Ectodermal cell (in vitro differentiated cells): ENCODE measurements at regions not wholly inside any gene's neighbourhood (a gene's known extent, or its start where the extent isn't known, plus 50 kb on each side); places are given as distances from the start of the nearest gene placed in this dataset.

Experiments
- H3K27ac ChIP-seq: 2 replicates; pipeline ENCODE4 v1.7.0; 2013; ENCODE audit warnings: mild to moderate bottlenecking, low read depth, low read length; ENCODE audit not compliant: insufficient read depth, poor library complexity, severe bottlenecking
- H3K27me3 ChIP-seq: 2 replicates; pipeline ENCODE4 v1.7.0; 2013; ENCODE audit warnings: mild to moderate bottlenecking, low read length; ENCODE audit not compliant: insufficient read depth, control insufficient read depth, poor library complexity, severe bottlenecking
- H3K36me3 ChIP-seq: one replicate; pipeline ENCODE4 v1.7.0; 2013; ENCODE audit warnings: low read length; ENCODE audit not compliant: control insufficient read depth, insufficient read depth
- H3K4me1 ChIP-seq: one replicate; pipeline ENCODE4 v1.7.0; 2013; ENCODE audit warnings: low read length; ENCODE audit not compliant: control insufficient read depth, insufficient read depth
- H3K4me3 ChIP-seq: 2 replicates; pipeline ENCODE4 v1.7.0; 2013; ENCODE audit warnings: low read depth, low read length, control low read depth; ENCODE audit not compliant: insufficient read depth
- H3K9me3 ChIP-seq: 2 replicates; pipeline ENCODE4 v1.7.0; 2013; ENCODE audit warnings: mild to moderate bottlenecking, low read length, moderate library complexity; ENCODE audit not compliant: control insufficient read depth
- WGBS, 2 experiments: methylation state at CpG; one replicate each; pipeline ENCODE4 v1.1.7; 2013; ENCODE audit warnings: missing lambda C conversion rate in 2 of 2; 5-methylcytosine and 5-hydroxymethylcytosine counted together

DNA sequence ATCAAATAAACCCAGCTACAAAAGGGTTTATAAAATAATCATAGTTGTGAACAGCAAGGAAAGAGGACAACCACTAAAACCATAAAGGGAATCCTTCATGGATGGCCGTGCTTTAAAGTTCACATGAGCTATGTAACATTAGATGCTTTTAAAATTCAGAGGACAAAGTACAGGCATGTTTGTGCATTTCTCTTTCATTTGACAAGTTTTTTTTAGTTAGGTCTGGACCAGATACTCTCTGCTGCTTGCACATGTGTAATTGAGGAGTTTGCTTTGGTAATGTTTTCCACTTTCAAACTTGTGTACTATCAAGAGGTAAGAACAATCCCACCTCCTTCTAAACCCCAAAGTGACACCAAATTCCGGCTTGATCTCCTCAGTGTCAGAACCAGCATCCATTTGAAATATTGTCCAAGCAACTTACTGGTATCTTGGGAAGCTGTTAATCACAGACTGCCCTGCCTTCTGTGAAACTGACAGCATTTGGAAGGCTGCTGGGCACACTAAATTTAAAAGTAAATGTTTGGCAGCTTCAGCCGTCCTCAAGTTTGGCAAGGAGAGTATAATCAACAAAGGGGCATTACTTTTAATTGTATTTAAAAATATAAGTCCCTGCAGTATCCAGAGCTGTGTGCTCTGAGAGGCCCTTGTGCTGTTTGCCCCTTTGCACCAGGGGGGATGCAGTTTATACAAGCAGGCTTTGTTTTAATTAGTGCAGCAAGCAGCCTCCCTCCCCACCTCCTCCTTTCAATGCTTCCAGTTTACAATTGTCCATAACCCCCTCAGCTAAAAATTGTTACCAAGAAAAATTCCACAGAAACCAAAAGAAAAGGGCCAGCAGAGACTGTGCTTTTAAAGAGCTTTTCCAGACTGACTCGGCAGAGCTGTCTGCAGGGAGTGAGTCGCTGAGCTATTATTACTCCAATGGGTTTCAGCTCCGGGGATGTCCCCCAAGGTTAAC is 328.3 kb upstream of the MPDZ start:
- 38 to 41% methylated on average over 5 to 6 of the region's 6 CpGs for WGBS, 2 experiments
- Histone ChIP-seq H3K27ac (peak overlapping the region; percentile 11), H3K4me3 (no peak overlapping the region), H3K9me3 (no peaks in the 10 kb centered on the region), H3K27me3 (no peaks in the 10 kb centered on the region), H3K4me1 (peaks cover 16% of the 10 kb centered on the region), H3K36me3 (no peaks in the 10 kb centered on the region)

DNA sequence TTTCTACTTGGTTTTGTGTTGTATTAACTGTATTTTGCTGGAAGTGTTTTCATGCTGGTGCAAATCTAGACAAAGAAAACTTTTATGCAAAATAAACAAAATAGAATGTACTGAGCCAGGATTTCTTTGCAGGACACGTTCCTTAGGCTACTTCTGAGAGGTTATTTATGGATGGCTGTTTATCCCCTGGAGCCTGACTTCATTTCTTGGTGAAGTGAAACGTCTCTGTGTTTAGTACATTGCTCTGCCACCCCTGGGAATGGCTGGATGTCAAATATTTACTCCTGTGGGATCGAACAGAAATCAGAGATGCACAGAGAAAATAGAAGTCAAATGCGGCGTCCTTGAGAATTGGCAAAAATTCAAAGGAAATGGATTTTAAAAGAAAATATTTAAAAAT is 327.1 kb upstream of the MPDZ start:
- Histone ChIP-seq H3K4me3 (no peak overlapping the region), H3K27ac (no peak overlapping the region), H3K27me3 (no peaks in the 10 kb centered on the region), H3K36me3 (no peaks in the 10 kb centered on the region), H3K9me3 (no peaks in the 10 kb centered on the region), H3K4me1 (peaks cover 16% of the 10 kb centered on the region)
- WGBS, 2 experiments: 73 to 74% methylated on average over 5 of the region's 5 CpGs

DNA sequence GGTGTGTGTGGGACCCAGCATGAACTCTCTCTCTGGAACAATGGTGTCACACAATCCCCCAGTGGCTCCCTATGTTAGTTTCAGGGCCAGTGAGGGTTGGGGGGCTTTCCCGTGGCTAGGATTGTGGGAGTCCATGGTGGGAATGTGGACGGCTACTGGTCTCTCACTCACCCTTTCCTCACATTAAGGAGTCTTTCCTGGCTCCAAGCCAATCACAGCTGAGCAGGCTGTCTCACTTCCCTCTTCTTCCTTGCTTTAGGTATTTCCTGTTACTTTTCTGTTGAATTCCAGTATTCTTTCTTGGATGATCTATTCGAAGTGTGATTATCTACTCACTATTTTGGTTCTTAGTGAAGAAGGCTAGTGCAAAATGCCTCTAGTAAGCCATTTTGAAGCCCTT is 324.4 kb upstream of the MPDZ start:
- 93 to 95% methylated on average over 2 to 3 of the region's 3 CpGs for WGBS, 2 experiments
- H3K36me3 ChIP-seq: no peaks in the 10 kb centered on the region

DNA sequence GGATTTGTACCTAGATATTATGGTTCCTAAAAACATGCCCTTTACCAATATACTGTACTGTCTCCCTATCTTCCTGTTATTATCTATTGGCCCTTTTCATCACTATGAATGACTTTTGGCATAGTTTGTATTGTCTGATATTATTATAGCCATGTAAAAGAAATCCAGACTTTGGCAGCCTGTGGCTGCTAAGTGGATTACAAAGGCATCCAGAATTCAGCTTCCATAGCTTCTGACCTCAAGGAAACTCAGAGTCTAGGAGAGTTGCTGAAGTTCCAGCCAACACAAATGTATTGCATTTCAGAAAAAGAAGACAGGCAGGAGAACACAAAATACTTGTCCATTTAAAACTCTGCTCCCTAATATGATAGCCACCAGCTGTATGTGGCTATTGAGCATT is 319.2 kb upstream of the MPDZ start:
- H3K9me3 ChIP-seq: no peaks in the 10 kb centered on the region
- peaks cover 4% of the 10 kb centered on the region for H3K4me1 ChIP-seq
- H3K27ac ChIP-seq: no peak overlapping the region
- no peak overlapping the region for H3K4me3 ChIP-seq
- no peaks in the 10 kb centered on the region for H3K27me3 ChIP-seq
- H3K36me3 ChIP-seq: no peaks in the 10 kb centered on the region

More for the DNA sequence above, 324.4 kb upstream of the MPDZ start:
- H3K27ac ChIP-seq: no peak overlapping the region
- H3K27me3 ChIP-seq: no peaks in the 10 kb centered on the region
- peaks cover 15% of the 10 kb centered on the region for H3K4me1 ChIP-seq
- H3K9me3 ChIP-seq: no peaks in the 10 kb centered on the region
- H3K4me3 ChIP-seq: no peak overlapping the region

DNA sequence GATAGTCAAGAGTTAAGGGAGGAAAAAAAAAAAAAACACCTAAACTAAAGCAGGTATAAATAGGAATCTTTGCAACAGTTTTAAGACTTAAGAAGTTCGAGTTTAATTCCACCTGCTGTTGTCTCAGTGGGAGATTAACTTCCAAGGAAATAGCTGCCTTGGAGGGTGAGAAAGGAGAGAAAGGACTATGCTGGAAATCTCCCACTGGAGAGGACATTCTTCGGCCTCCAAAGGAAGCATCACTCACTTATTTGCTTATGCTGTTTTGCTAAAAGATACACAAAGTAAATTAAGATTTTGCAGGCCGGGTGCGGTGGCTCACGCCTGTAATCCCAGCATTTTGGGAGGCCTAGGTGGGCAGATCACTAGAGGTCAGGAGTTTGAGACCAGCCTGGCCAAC is 317.9 kb upstream of the MPDZ start:
- H3K27ac ChIP-seq: no peak overlapping the region
- H3K4me3 ChIP-seq: no peak overlapping the region
- no peaks in the 10 kb centered on the region for H3K36me3 ChIP-seq
- H3K4me1 ChIP-seq: peaks cover 4% of the 10 kb centered on the region
- 64 to 68% methylated on average over 5 of the region's 5 CpGs for WGBS, 2 experiments
- no peaks in the 10 kb centered on the region for H3K9me3 ChIP-seq
- H3K27me3 ChIP-seq: no peaks in the 10 kb centered on the region

DNA sequence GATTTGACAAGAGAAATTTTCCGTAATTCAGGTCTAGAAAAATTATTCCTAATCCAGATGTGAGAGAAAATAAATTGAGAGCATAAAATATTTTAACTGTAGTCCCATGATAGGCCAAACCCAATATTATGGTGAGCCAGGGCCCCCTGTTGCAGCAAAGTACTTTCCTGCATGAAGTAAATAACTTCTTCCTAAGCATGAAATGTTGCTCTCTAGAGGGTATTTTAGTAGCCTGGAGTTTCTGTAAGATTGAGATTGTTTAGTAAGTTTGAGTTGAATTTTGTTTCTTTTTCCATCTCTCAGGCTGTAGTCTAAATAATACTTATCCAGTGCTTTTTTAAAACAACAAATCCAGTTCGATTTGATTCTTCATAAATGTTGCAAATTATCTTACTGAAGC is 317.5 kb upstream of the MPDZ start:
- Histone ChIP-seq H3K27me3 (no peaks in the 10 kb centered on the region), H3K36me3 (no peaks in the 10 kb centered on the region), H3K4me3 (no peak overlapping the region), H3K9me3 (no peaks in the 10 kb centered on the region), H3K4me1 (peaks cover 4% of the 10 kb centered on the region), H3K27ac (no peak overlapping the region)
- 95% methylated on average over 2 of the region's 2 CpGs; no CpG with 5 or more reads in 1 of the 2 experiments for WGBS, 2 experiments

DNA sequence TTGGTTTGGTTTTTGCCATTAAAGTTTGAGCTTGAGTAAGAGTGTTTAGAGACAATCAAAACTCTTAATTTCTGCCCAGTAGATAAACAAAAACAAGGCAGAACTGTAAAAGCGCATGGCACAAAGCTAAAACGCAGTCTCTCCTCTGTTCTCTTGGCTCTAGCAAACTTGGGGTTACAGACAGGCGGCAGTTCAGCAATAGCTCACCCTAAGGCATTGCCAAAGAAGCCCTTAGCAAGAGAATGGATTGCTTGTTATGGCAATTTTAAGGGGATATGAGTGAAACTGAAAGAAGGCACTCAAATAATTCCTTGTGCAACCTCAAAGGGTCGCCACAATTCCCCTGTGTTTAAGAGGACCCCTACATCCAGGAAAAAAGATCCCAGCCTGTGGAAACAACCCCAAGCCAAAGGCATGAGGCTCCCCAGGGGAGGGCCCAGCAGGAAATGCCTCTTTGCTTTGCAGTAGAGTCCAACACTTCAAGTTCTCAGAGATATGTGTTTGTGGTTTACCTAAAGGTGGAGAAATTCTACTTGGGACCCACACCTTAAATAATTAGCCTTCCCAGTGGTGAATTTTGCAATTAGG is 317.0 kb upstream of the MPDZ start:
- 59 to 62% methylated on average over 4 of the region's 4 CpGs for WGBS, 2 experiments
- no peaks in the 10 kb centered on the region for H3K27me3 ChIP-seq

DNA sequence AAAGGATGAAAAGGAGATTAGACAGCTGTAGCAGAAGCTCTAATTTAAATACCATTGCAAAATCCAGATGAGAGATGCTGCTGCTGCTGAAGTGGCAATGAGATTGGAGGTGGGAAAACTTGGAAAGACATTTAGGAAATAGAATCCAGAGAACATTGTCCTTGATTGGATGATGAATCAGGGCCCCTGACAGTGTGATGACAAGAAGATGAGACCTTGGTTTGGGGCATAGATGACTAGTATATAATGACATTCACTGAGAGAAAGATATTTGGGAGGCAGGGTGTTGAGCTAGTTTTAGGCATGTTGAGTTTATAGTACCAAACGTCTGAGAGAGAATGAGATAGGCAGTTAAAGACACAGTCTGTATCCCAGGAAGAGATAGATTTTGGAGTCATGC is 311.5 kb upstream of the MPDZ start:
- Histone ChIP-seq H3K36me3 (no peaks in the 10 kb centered on the region), H3K4me1 (peaks cover 27% of the 10 kb centered on the region), H3K27me3 (no peaks in the 10 kb centered on the region), H3K4me3 (no peak overlapping the region), H3K27ac (no peak overlapping the region), H3K9me3 (no peaks in the 10 kb centered on the region)
- WGBS, 2 experiments: 94 to 98% methylated on average over 1 of the region's 1 CpG

More for the DNA sequence above, 317.0 kb upstream of the MPDZ start:
- H3K4me3 ChIP-seq: no peak overlapping the region
- peaks cover 4% of the 10 kb centered on the region for H3K4me1 ChIP-seq
- H3K27ac ChIP-seq: no peak overlapping the region
- no peaks in the 10 kb centered on the region for H3K36me3 ChIP-seq
- no peaks in the 10 kb centered on the region for H3K9me3 ChIP-seq

DNA sequence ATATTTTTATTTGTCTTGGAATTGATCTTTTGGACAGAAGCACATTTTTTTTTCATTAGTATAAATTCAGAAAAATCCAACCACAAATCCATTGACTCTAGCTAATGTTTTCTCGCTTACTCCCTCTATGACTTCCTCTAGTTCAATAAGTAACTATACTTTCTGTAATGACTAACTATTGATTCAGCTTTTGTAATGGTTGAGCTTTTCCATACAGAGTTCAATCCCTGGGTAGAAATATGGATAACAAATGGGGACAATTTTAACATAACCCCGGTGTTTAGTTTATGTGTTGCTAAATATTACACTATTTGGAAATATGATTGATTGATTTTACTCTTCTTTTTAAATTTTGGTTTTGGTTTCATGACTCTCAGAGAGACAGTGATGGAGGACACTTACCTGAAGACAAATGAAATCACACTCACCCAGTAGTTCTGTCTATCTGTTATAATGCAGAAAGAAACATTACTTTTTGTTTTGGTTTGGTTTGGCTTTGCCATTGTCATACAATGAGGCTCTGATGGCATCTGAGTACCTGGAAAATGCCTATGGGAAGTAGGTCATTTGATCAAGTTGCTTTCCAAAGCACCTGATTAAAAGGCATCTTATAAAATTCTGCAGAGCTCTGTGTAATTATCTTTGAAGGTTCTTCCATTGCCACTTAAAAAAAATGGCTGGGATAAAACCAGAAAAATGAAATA is 309.7 kb upstream of the MPDZ start:
- no peak overlapping the region for H3K27ac ChIP-seq
- no peaks in the 10 kb centered on the region for H3K9me3 ChIP-seq
- 100% methylated on average over 2 of the region's 2 CpGs; no CpG with 5 or more reads in 1 of the 2 experiments for WGBS, 2 experiments
- H3K27me3 ChIP-seq: no peaks in the 10 kb centered on the region
- H3K4me1 ChIP-seq: peaks cover 27% of the 10 kb centered on the region
- no peak overlapping the region for H3K4me3 ChIP-seq
- H3K36me3 ChIP-seq: no peaks in the 10 kb centered on the region
